ENCODE measurements at regions not wholly inside any gene's neighbourhood (a gene's known extent, or its start where the extent isn't known, plus 50 kb on each side); places are given as distances from the start of the nearest gene placed in this dataset.
"Not testable (repeated sequence)": the region's sequence is repeated elsewhere in the genome, so short reads cannot be mapped to it uniquely, and the experiment has no call there.

- no peak for DNase-seq
Measured at GRCh38 chr5:167850911-167851310, 440.5 kb upstream of the WWC1 start.

DNA sequence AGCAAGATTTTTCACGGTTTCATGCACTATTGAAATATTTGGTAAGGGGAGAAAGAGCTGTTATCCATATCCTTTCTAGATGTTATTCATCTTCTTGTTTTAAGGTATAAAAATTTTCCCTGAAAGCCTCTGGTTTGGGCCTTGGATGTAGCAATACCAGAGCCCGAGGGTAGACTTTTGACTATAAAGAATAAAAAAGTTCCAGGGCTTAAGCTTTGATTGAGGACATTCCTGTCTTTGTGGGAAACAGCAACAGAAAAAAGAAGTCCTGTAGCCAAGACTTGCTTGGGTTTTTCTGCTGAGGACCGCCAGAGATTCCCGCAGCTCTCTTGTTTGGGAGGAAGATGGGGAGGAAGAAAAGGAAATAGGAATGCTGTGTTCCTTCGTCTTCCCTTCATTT lies 440.0 kb upstream of the WWC1 start:
- H3K27me3 Mint-ChIP-seq, result no peaks in the 10 kb centered on the region
- no peak overlapping the region for H3K4me3 Mint-ChIP-seq
- ATAC-seq (replicated peaks) (no peak), DNase-seq (no peak)
- H3K9me3 Mint-ChIP-seq, result peaks cover 0 to 2% of the 10 kb centered on the region in 2 donors
- H3K4me1 Mint-ChIP-seq, result no peaks in the 10 kb centered on the region
- no peak overlapping the region for H3K27ac Mint-ChIP-seq
- H3K36me3 Mint-ChIP-seq, result no peaks in the 10 kb centered on the region

More at GRCh38 chr5:167850911-167851310, 440.5 kb upstream of the WWC1 start:
- Mint-ChIP-seq H3K4me3 (no peak overlapping the region), H3K4me1 (no peaks in the 10 kb centered on the region), H3K27me3 (no peaks in the 10 kb centered on the region), H3K36me3 (no peaks in the 10 kb centered on the region), H3K9me3 (peaks cover 0 to 3% of the 10 kb centered on the region in 2 donors), H3K27ac (no peak overlapping the region)
- no peak for ATAC-seq (replicated peaks)

GRCh38 chr5:167852515-167852914 lies 438.9 kb upstream of the WWC1 start:
- no peaks in the 10 kb centered on the region for H3K27me3 Mint-ChIP-seq
- DNase-seq (no peak), ATAC-seq (replicated peaks) (no peak)
- no peak overlapping the region for H3K4me3 Mint-ChIP-seq
- no peaks in the 10 kb centered on the region for H3K36me3 Mint-ChIP-seq
- H3K27ac Mint-ChIP-seq, result no peak overlapping the region
- H3K4me1 Mint-ChIP-seq, result no peaks in the 10 kb centered on the region
- H3K9me3 Mint-ChIP-seq, result peaks cover 0 to 2% of the 10 kb centered on the region in 2 donors

DNA sequence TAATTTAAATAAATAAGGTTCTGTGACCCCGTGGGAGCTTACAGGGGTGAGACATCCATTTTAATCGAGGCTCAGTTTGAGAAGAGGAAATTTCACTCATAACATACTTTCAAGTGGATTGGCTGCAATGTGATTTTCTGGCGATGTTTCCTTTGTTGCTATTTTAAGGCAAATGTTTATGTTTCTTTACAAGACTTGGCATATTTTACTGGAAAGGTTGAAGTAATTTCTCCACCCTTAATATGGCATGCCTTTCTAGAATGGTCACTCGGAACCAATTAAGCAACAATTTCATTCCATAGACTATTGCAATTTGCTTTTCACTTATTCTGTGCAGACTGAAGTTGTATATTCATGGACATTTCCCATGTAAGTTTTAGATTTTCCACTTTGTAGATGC lies 438.0 kb upstream of the WWC1 start:
- no peak for DNase-seq
- ATAC-seq (replicated peaks), result no peak

GRCh38 chr5:167855818-167856217 lies 435.6 kb upstream of the WWC1 start:
- Mint-ChIP-seq H3K27me3 (no peaks in the 10 kb centered on the region), H3K27ac (no peak overlapping the region), H3K4me3 (no peak overlapping the region), H3K4me1 (no peaks in the 10 kb centered on the region), H3K9me3 (no peaks in the 10 kb centered on the region), H3K36me3 (no peaks in the 10 kb centered on the region)
- ATAC-seq (replicated peaks) (no peak), DNase-seq (no peak)

More for the DNA sequence above, 438.0 kb upstream of the WWC1 start:
- Mint-ChIP-seq H3K36me3 (no peaks in the 10 kb centered on the region), H3K27ac (no peak overlapping the region), H3K27me3 (no peaks in the 10 kb centered on the region), H3K4me1 (no peaks in the 10 kb centered on the region), H3K4me3 (no peak overlapping the region), H3K9me3 (no peaks in the 10 kb centered on the region)

DNA sequence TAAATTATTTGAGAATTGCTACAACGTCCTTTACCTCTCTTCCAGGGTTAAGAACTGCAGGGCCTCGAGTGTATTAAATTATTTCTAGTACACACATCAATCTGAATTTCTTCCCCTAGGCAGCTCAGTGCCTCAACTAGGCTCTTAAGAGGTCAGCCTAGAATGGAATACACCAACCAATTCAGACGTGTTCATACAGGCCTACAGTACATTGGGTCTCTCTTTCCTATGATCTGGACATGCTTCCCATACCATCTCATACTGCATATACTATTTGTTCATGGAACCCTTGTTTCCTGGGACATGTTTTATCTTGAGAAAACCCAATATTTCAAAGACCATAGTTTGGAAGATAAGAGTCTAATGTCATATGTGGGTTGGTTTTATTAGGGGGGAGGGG lies 434.1 kb upstream of the WWC1 start:
- no peaks in the 10 kb centered on the region for H3K4me1 Mint-ChIP-seq

DNA sequence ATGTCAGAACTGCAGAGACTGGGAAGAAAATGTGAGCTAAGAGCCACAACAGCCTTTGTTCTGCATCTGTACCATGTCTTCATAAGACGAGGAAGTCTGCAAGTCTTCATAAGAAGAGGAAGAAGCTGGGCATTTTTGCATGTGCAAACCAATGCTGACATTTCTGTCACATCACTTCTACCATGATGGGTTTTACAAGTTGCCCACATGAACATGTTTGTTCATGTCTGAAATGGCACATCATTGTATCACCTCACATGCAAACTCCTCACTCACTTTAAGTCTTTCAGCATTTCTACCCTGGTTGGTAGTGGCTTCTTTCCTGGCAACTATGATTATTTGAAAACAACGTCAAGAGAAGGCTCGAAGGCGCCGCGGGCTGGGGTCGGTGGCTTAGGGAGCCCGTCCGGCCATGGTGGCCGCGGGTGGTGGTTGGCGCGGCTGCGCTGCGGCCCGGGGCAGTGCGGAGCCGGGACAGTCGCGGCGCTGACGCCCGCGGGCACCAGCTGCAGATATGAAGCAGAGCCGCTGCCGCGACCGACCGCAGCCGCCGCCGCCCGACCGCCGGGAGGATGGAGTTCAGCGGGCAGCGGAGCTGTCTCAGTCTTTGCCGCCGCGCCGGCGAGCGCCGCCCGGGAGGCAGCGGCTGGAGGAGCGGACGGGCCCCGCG lies 433.1 kb upstream of the WWC1 start:
- not testable (repeated sequence) for H3K9me3 Mint-ChIP-seq; H3K4me3 Mint-ChIP-seq; DNase-seq; ATAC-seq (replicated peaks); H3K36me3 Mint-ChIP-seq; H3K27me3 Mint-ChIP-seq; H3K4me1 Mint-ChIP-seq; H3K27ac Mint-ChIP-seq

More for the DNA sequence above, 434.1 kb upstream of the WWC1 start:
- Mint-ChIP-seq H3K36me3 (no peaks in the 10 kb centered on the region), H3K4me3 (no peak overlapping the region), H3K9me3 (peaks cover 0 to 4% of the 10 kb centered on the region in 2 donors), H3K27ac (no peak overlapping the region), H3K27me3 (no peaks in the 10 kb centered on the region)
- DNase-seq (no peak), ATAC-seq (replicated peaks) (no peak)

DNA sequence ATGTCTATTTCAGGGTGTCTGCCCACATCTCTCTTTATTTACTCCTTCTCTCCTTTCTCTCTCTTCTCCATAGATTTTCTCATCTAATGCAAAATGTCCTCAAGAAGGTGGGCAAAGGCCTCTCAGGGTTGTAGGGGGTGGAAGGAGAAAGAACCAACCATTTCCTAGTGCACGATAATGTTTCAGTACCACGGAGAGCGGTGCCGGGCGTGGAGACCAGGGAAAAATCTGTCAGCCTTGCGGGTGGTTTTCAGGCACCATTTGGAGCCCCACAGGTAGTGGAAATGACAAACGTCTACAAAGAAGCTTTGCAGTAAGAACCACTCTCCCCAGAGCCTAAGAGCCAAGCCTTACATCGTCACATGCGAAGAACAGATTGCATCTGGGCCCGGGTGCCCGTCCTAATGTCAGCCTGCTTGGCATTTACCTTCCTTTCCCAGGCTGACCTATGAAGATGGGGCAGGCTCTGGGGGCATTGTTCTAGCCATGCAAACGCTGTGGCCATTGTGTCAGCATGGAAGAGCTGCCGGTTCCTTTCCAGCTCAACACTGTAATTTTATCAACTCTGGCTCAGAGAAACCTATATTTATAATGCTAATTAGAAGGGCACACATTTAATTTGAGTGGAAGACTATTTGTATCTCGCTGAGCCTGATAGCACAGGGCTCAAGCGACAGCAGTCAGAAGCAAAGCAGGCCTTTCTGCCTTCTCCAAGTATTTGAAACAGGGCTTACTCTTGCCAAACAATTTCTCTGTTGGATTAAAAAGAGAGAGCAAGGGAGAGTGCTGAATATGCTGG lies 430.1 kb upstream of the WWC1 start:
- no peak overlapping the region for H3K27ac Mint-ChIP-seq
- DNase-seq (no peak), ATAC-seq (replicated peaks) (no peak)
- peaks cover 0 to 5% of the 10 kb centered on the region in 2 donors for H3K9me3 Mint-ChIP-seq
- H3K4me1 Mint-ChIP-seq, result no peaks in the 10 kb centered on the region
- no peaks in the 10 kb centered on the region for H3K36me3 Mint-ChIP-seq
- H3K4me3 Mint-ChIP-seq, result no peak overlapping the region
- H3K27me3 Mint-ChIP-seq, result no peaks in the 10 kb centered on the region

DNA sequence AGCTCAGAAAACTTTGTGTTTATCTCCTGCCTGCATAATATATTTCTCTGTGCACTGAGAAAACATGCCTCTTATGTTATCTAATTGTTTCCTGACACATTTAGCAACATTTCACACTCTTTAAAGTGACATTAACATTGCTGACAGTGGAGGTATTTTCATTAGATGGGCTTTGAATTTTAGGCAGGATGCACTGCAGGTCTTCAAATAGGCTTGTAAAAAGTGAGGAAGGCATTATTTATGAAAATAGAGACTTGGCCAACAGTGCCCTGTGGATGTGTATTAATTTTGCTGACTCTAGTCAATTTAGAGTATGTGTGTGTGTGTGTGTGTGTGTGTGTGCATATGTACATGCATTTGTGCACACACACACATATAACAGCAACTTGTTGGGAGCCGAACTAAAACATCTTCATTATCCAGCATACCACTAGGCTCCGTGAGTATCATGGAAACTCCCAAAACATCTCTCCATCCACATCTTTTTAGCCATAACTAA lies 429.5 kb upstream of the WWC1 start:
- Mint-ChIP-seq H3K9me3 (peaks cover 0 to 7% of the 10 kb centered on the region in 2 donors), H3K4me1 (no peaks in the 10 kb centered on the region), H3K4me3 (no peak overlapping the region), H3K27me3 (no peaks in the 10 kb centered on the region), H3K36me3 (no peaks in the 10 kb centered on the region), H3K27ac (no peak overlapping the region)
- no peak for DNase-seq
- no peak for ATAC-seq (replicated peaks)

- H3K27me3 Mint-ChIP-seq, result no peaks in the 10 kb centered on the region
- H3K36me3 Mint-ChIP-seq, result no peaks in the 10 kb centered on the region
- H3K27ac Mint-ChIP-seq, result no peak overlapping the region
- no peak overlapping the region for H3K4me3 Mint-ChIP-seq
- peaks cover 0 to 7% of the 10 kb centered on the region in 2 donors for H3K9me3 Mint-ChIP-seq
- DNase-seq, result no peak
- ATAC-seq (replicated peaks), result no peak
- no peaks in the 10 kb centered on the region for H3K4me1 Mint-ChIP-seq
Measured at GRCh38 chr5:167863883-167864282, 427.6 kb upstream of the WWC1 start.

DNA sequence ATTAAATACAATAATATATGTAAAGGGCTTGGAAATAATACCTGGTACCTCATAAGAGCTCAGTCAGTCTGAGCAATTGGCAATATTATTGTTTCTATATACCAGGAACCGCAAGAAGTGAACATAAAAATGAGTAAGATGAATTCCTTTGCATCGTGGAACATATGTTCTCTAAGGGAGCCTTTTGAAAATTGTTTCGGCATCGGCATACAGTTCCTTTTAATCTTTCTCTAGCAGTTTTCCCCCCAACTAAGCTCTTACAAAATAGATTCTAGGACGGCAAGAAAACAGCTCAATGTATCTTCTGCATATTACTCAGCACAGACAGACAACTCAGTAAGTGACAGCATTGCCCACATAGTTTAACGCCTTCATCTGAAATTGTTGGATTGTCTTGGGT lies 426.6 kb upstream of the WWC1 start:
- H3K27me3 Mint-ChIP-seq, result no peaks in the 10 kb centered on the region
- H3K27ac Mint-ChIP-seq, result no peak overlapping the region
- ATAC-seq (replicated peaks) (no peak), DNase-seq (no peak)
- H3K4me1 Mint-ChIP-seq, result no peaks in the 10 kb centered on the region
- H3K9me3 Mint-ChIP-seq, result peaks cover 0 to 7% of the 10 kb centered on the region in 2 donors
- no peak overlapping the region for H3K4me3 Mint-ChIP-seq
- no peaks in the 10 kb centered on the region for H3K36me3 Mint-ChIP-seq

DNA sequence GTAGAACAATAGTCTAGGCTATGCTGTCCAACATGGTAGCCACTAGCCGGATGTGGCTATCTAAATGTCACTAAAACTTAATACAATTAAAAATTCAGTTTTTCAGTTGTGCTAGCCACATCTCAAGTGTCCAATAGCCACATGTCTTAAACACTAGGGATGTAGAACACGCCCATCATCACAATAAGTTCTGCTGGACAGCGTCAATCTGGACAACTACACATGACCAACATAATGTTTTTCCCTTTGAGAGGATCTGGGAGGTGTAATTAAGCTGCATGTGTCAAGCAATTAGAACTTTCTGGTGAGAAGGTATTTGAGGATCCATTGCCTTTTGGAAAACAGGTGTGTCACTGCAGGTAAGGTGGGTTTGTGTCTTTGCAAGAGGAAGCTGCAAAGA lies 424.6 kb upstream of the WWC1 start:
- ATAC-seq (replicated peaks) (no peak), DNase-seq (no peak)
- H3K27ac Mint-ChIP-seq, result no peak overlapping the region
- H3K4me3 Mint-ChIP-seq, result no peak overlapping the region
- H3K36me3 Mint-ChIP-seq, result no peaks in the 10 kb centered on the region
- no peaks in the 10 kb centered on the region for H3K27me3 Mint-ChIP-seq
- H3K4me1 Mint-ChIP-seq, result no peaks in the 10 kb centered on the region
- H3K9me3 Mint-ChIP-seq, result peaks cover 0 to 4% of the 10 kb centered on the region in 2 donors

GRCh38 chr5:167867281-167867680 lies 424.2 kb upstream of the WWC1 start:
- ATAC-seq (replicated peaks), result no peak
- Mint-ChIP-seq H3K4me3 (no peak overlapping the region), H3K36me3 (no peaks in the 10 kb centered on the region), H3K27me3 (no peaks in the 10 kb centered on the region), H3K27ac (no peak overlapping the region), H3K4me1 (no peaks in the 10 kb centered on the region), H3K9me3 (peaks cover 4% of the 10 kb centered on the region in 2 donors)
- no peak for DNase-seq

DNA sequence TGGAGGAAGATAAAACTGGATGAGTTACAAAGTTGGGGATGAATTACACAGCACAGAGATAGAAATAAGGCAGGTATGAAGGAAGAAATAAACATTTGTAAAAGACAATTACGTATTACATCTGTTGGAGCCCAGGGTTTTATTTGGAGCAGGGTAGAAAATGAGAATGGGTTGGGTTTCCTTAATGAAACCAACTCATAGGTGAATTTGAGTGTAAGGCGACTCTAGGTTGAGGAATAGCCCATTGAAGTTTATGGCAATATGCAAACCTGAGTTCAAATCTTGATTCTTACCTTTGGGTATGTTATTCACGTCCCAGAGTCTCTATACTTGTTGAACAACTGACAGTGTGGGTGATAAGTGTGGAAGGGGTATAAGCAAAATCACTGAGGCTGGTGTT lies 422.3 kb upstream of the WWC1 start:
- Mint-ChIP-seq H3K27ac (no peak overlapping the region), H3K4me1 (no peaks in the 10 kb centered on the region), H3K36me3 (no peaks in the 10 kb centered on the region), H3K4me3 (no peak overlapping the region), H3K9me3 (peaks cover 7 to 10% of the 10 kb centered on the region in 2 donors), H3K27me3 (no peaks in the 10 kb centered on the region)
- DNase-seq (no peak), ATAC-seq (replicated peaks) (no peak)

DNA sequence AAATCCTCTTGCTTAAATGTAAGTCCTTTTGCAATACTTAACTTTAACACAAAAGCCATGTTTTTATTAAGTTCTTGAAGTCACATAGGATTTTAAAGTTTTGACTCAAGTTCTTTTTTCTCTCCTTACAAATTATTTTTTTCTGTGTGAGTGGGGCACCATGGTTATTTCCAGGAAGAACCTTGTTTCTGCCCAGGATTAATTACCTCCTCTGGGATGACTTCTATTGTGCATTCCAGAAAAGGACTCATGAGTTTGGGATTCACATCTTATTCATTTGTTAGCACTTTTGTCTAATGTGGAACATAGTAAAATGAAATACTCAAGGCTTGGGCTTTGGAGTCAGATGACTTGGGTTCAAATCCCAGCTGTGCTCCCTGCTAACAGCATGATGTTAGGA lies 421.4 kb upstream of the WWC1 start:
- DNase-seq (no peak), ATAC-seq (replicated peaks) (no peak)
- H3K4me1 Mint-ChIP-seq, result no peaks in the 10 kb centered on the region
- H3K4me3 Mint-ChIP-seq, result no peak overlapping the region
- no peaks in the 10 kb centered on the region for H3K36me3 Mint-ChIP-seq
- H3K27me3 Mint-ChIP-seq, result no peaks in the 10 kb centered on the region
- no peak overlapping the region for H3K27ac Mint-ChIP-seq
- peaks cover 7 to 14% of the 10 kb centered on the region in 2 donors for H3K9me3 Mint-ChIP-seq

All from stimulated activated naive B cell treated with anti-CD40 and anti-IgM and Interleukin-4, amounts not matched to agents 10 μg/mL and 1 μg/mL and 100 μg/mL, for 72 hours (primary cell).